Smooth muscle cell (in vitro differentiated cells): ENCODE measurements at regions not wholly inside any gene's neighbourhood (a gene's known extent, or its start where the extent isn't known, plus 50 kb on each side); places are given as distances from the start of the nearest gene placed in this dataset.
"Not testable (repeated sequence)": the region's sequence is repeated elsewhere in the genome, so short reads cannot be mapped to it uniquely, and the experiment has no call there.

Experiments
- DNase-seq: peaks from one replicate; lab custom pipeline; 2025; ENCODE audit not compliant: unreplicated experiment; lab: John Stamatoyannopoulos, UW
- H2AFZ ChIP-seq: fragments of 200-600 bp; sonication (generic); 2 replicates; pipeline ENCODE4 v1.6.0; 2016; ENCODE audit warnings: antibody characterized with exemption, low read depth, mild to moderate bottlenecking
- H3F3A ChIP-seq: fragments of 200-600 bp; sonication (generic); 2 replicates; pipeline ENCODE4 v1.6.0; 2017; ENCODE audit warnings: antibody characterized with exemption, low read depth
- H3K27ac ChIP-seq: fragments of 200-600 bp; sonication (generic); 2 replicates; pipeline ENCODE4 v1.5.1; 2016; ENCODE audit warnings: low read depth, mild to moderate bottlenecking
- H3K27me3 ChIP-seq: fragments of 200-600 bp; sonication (generic); 2 replicates; pipeline ENCODE4 v1.6.1; 2016; ENCODE audit warnings: low read depth, mild to moderate bottlenecking
- H3K36me3 ChIP-seq: fragments of 200-600 bp; sonication (generic); 2 replicates; pipeline ENCODE4 v1.5.1; 2016; ENCODE audit warnings: low read depth
- H3K4me1 ChIP-seq: fragments of 200-600 bp; sonication (generic); 2 replicates; pipeline ENCODE4 v1.5.1; 2016; ENCODE audit warnings: low read depth
- H3K4me2 ChIP-seq: fragments of 200-600 bp; sonication (generic); 2 replicates; pipeline ENCODE4 v1.6.0; 2016; ENCODE audit warnings: mild to moderate bottlenecking
- H3K4me3 ChIP-seq: fragments of 200-600 bp; sonication (generic); 2 replicates; pipeline ENCODE4 v1.5.1; 2016; ENCODE audit warnings: mild to moderate bottlenecking
- H3K79me2 ChIP-seq: fragments of 200-600 bp; sonication (generic); 2 replicates; pipeline ENCODE4 v1.6.0; 2016; ENCODE audit warnings: low read depth, mild to moderate bottlenecking
- H3K9ac ChIP-seq: fragments of 200-600 bp; sonication (generic); 2 replicates; pipeline ENCODE4 v1.6.0; 2016; ENCODE audit warnings: low read depth
- H3K9me3 ChIP-seq: fragments of 200-600 bp; sonication (generic); replicated peaks from 2 replicates; pipeline ENCODE4 v1.5.1; 2016; ENCODE audit warnings: low read depth
- H4K20me1 ChIP-seq: fragments of 200-600 bp; sonication (generic); 2 replicates; pipeline ENCODE4 v1.6.0; 2016; ENCODE audit warnings: low read depth
- CTCF ChIP-seq: fragments of 200-600 bp; sonication (generic); IDR thresholded peaks from 2 replicates; pipeline ENCODE4 v1.5.1; 2017; ENCODE audit warnings: borderline replicate concordance, mild to moderate bottlenecking, antibody characterized with exemption; ENCODE audit not compliant: insufficient read depth, poor library complexity, severe bottlenecking
- WGBS: methylation state at CpG from one replicate; pipeline ENCODE4 v1.1.7; 2016; ENCODE audit warnings: low lambda C conversion rate; 5-methylcytosine and 5-hydroxymethylcytosine counted together

DNA sequence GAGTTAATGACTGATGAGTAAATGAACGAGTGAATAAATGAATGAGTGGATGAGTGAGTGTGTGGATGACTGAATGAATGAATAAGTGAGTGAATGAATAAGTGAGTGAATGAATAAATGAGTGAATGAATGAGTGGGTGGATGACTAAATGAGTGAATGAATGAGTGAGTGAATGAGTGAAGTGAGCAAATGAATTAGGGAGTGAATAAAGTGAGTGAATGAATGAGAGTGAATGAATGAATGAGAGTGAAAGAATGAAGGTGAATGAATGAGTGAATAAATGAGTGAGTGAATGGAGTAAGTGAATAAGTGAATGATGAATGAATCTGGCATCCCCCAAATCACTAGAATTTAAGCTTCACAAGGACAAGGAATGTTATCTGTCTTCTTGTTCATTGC lies 1253.0 kb downstream of the TYW1 start:
- no peaks in the 10 kb centered on the region for H3K4me1 ChIP-seq
- no peak for DNase-seq
- H3K79me2 ChIP-seq, result no peaks in the 10 kb centered on the region
- H4K20me1 ChIP-seq, result no peaks in the 10 kb centered on the region
- TF ChIP-seq CTCF, result no peak
- H3K27me3 ChIP-seq, result peaks cover 9% of the 10 kb centered on the region
- no peaks in the 10 kb centered on the region for H3K9me3 ChIP-seq
- H3K36me3 ChIP-seq, result no peaks in the 10 kb centered on the region
- H3F3A ChIP-seq, result no peaks in the 10 kb centered on the region
- no peak overlapping the region for H3K9ac ChIP-seq
- H3K27ac ChIP-seq, result no peak overlapping the region
- no peak overlapping the region for H3K4me3 ChIP-seq
- no peak overlapping the region for H3K4me2 ChIP-seq
- 92% methylated on average over 1 of the region's 1 CpG for whole genome bisulfite sequencing
- no peak overlapping the region for H2AFZ ChIP-seq

GRCh38 chr7:68250143-68250542 lies 1253.5 kb downstream of the TYW1 start:
- no peak overlapping the region for H3K27ac ChIP-seq
- no peak overlapping the region for H3K4me3 ChIP-seq
- WGBS, result 93% methylated on average over 4 of the region's 4 CpGs

DNA sequence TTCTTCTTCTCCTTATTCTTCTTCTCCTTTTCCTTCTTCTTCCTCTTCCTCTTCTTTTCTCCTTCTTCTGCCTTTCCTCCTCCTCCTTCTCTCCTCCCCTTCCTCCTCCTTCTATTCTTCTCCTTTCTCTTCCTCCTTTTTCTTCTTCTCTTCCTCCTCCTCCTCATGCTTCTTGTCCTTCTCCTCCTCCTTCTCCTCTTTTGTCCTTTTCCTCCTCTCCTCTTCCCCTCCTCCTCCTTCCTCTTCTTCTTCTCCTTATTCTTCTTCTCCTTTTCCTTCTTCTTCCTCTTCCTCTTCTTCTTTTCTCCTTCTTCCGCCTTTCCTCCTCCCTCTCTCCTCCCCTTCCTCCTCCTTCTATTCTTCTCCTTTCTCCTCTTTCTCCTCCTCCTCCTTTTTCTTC lies 1258.2 kb downstream of the TYW1 start:
- 34% methylated on average over 1 of the region's 1 CpG for WGBS
- not testable (repeated sequence) for H3F3A ChIP-seq, H4K20me1 ChIP-seq

More at GRCh38 chr7:68250143-68250542, 1253.5 kb downstream of the TYW1 start:
- Histone ChIP-seq H3K79me2 (no peaks in the 10 kb centered on the region), H3K9me3 (no peaks in the 10 kb centered on the region), H2AFZ (no peak overlapping the region), H3K4me2 (no peak overlapping the region), H3F3A (no peaks in the 10 kb centered on the region), H4K20me1 (no peaks in the 10 kb centered on the region), H3K36me3 (no peaks in the 10 kb centered on the region), H3K9ac (no peak overlapping the region), H3K27me3 (peaks cover 14% of the 10 kb centered on the region), H3K4me1 (no peaks in the 10 kb centered on the region)
- no peak for DNase-seq
- TF ChIP-seq CTCF, result no peak

GRCh38 chr7:68256295-68256694 lies 1259.7 kb downstream of the TYW1 start:
- no peak for TF ChIP-seq CTCF
- H3K4me1 ChIP-seq, result no peaks in the 10 kb centered on the region
- H4K20me1 ChIP-seq, result no peaks in the 10 kb centered on the region
- no peak for DNase-seq
- H3K79me2 ChIP-seq, result no peaks in the 10 kb centered on the region
- H3K27ac ChIP-seq, result no peak overlapping the region
- 92% methylated on average over 2 of the region's 2 CpGs for WGBS
- no peak overlapping the region for H2AFZ ChIP-seq
- no peak overlapping the region for H3K4me2 ChIP-seq
- no peaks in the 10 kb centered on the region for H3K9me3 ChIP-seq
- no peak overlapping the region for H3K9ac ChIP-seq
- no peak overlapping the region for H3K4me3 ChIP-seq
- H3K27me3 ChIP-seq, result peaks cover 43% of the 10 kb centered on the region
- no peaks in the 10 kb centered on the region for H3K36me3 ChIP-seq
- H3F3A ChIP-seq, result no peaks in the 10 kb centered on the region

More for the DNA sequence above, 1258.2 kb downstream of the TYW1 start:
- H3K9ac ChIP-seq, H3K36me3 ChIP-seq, H3K27ac ChIP-seq, DNase-seq, H3K4me1 ChIP-seq, H2AFZ ChIP-seq, H3K4me2 ChIP-seq, H3K9me3 ChIP-seq, H3K79me2 ChIP-seq, H3K4me3 ChIP-seq: not testable (repeated sequence)
- peaks cover 37% of the 10 kb centered on the region for H3K27me3 ChIP-seq
